GM23248 (cell line): ENCODE measurements at regions not wholly inside any gene's neighbourhood (a gene's known extent, or its start where the extent isn't known, plus 50 kb on each side); places are given as distances from the start of the nearest gene placed in this dataset.

Experiments used
- DNase-seq: peaks from one replicate; pipeline ENCODE4 v3.0.0-alpha.2; 2015
- H2AFZ ChIP-seq: fragments of 200-600 bp; sonication (generic); 2 replicates; pipeline ENCODE4 v1.6.1; 2016; ENCODE audit warnings: antibody characterized with exemption
- H3F3A ChIP-seq: fragments of 200-600 bp; sonication (generic); 2 replicates; pipeline ENCODE4 v1.6.1; 2016; ENCODE audit warnings: mild to moderate bottlenecking, antibody characterized with exemption, mixed run types; ENCODE audit not compliant: insufficient read depth
- H3K27ac ChIP-seq: fragments of 200-600 bp; sonication (generic); 2 replicates; pipeline ENCODE4 v1.5.1; 2016; ENCODE audit warnings: mild to moderate bottlenecking
- H3K27me3 ChIP-seq: fragments of 200-600 bp; sonication (generic); replicated peaks from 2 replicates; pipeline ENCODE4 v1.6.1; 2016; ENCODE audit warnings: mild to moderate bottlenecking; ENCODE audit not compliant: insufficient read depth
- H3K36me3 ChIP-seq: fragments of 200-600 bp; sonication (generic); 2 replicates; pipeline ENCODE4 v1.6.1; 2016; ENCODE audit warnings: low read depth, mild to moderate bottlenecking
- H3K4me1 ChIP-seq: fragments of 200-600 bp; sonication (generic); 2 replicates; pipeline ENCODE4 v1.6.1; 2016; ENCODE audit warnings: mild to moderate bottlenecking; ENCODE audit not compliant: insufficient read depth
- H3K4me2 ChIP-seq: fragments of 200-600 bp; sonication (generic); one replicate; pipeline ENCODE4 v1.6.1; 2016; ENCODE audit warnings: mild to moderate bottlenecking; ENCODE audit not compliant: unreplicated experiment
- H3K4me3 ChIP-seq: fragments of 200-600 bp; sonication (generic); 2 replicates; pipeline ENCODE4 v1.5.1; 2016; ENCODE audit warnings: mild to moderate bottlenecking
- H3K79me2 ChIP-seq: fragments of 200-600 bp; sonication (generic); 2 replicates; pipeline ENCODE4 v1.6.1; 2016; ENCODE audit warnings: mild to moderate bottlenecking; ENCODE audit not compliant: insufficient read depth
- H3K9ac ChIP-seq: fragments of 200-600 bp; sonication (generic); 2 replicates; pipeline ENCODE4 v1.6.1; 2016; ENCODE audit warnings: mild to moderate bottlenecking
- H3K9me2 ChIP-seq: fragments of 200-600 bp; sonication (generic); 2 replicates; pipeline ENCODE4 v1.6.1; 2016; ENCODE audit warnings: mixed run types, mild to moderate bottlenecking, moderate library complexity; ENCODE audit not compliant: insufficient read depth
- H3K9me3 ChIP-seq: fragments of 200-600 bp; sonication (generic); one replicate; pipeline ENCODE4 v1.6.1; 2017; ENCODE audit warnings: low read depth
- H4K20me1 ChIP-seq: fragments of 200-600 bp; sonication (generic); 2 replicates; pipeline ENCODE4 v1.6.0; 2016; ENCODE audit not compliant: insufficient read depth
- EZH2 ChIP-seq: fragments of 200-600 bp; sonication (generic); IDR thresholded peaks from 2 replicates; pipeline ENCODE4 v1.6.1; 2018; ENCODE audit warnings: antibody characterized with exemption, mild to moderate bottlenecking; ENCODE audit not compliant: insufficient read depth, poor library complexity, severe bottlenecking
- EZH2phosphoT487 ChIP-seq: fragments of 200-600 bp; sonication (generic); IDR thresholded peaks from 2 replicates; pipeline ENCODE4 v1.6.1; 2018; ENCODE audit warnings: antibody characterized with exemption, moderate library complexity, mild to moderate bottlenecking, low read depth; ENCODE audit not compliant: insufficient read depth
- WGBS, 2 experiments: methylation state at CpG; one replicate each; pipeline ENCODE4 v1.1.6; 2015 to 2017; ENCODE audit warnings: low lambda C conversion rate in 2 of 2, low coverage in 1 of 2; ENCODE audit errors: missing lambda C conversion rate in 2 of 2; 5-methylcytosine and 5-hydroxymethylcytosine counted together
- in situ Hi-C: fragments of 300-500 bp; cut with MboI; formaldehyde crosslinking; loops from 2 replicates; pipeline ENCODE4 v1.15.0; 2020

GRCh38 chr6:86476311-86476710, 461.0 kb upstream of the HTR1E start:
- in situ Hi-C loops, result no loop called here
- no peak for TF ChIP-seq EZH2
- no peak for TF ChIP-seq EZH2phosphoT487
- no peak for DNase-seq
- Histone ChIP-seq H3K9me3 (no peaks in the 10 kb centered on the region), H3K27me3 (no peaks in the 10 kb centered on the region), H2AFZ (no peak overlapping the region), H3K27ac (no peak overlapping the region), H3F3A (no peaks in the 10 kb centered on the region), H3K36me3 (no peaks in the 10 kb centered on the region), H3K4me3 (no peak overlapping the region), H3K79me2 (no peaks in the 10 kb centered on the region), H3K9ac (no peak overlapping the region), H4K20me1 (no peaks in the 10 kb centered on the region), H3K9me2 (no peaks in the 10 kb centered on the region), H3K4me2 (no peak overlapping the region), H3K4me1 (no peaks in the 10 kb centered on the region)
- WGBS, 2 experiments, result 2 to 3% methylated on average over 4 of the region's 4 CpGs

- H3K9ac ChIP-seq, result no peak overlapping the region
- no peak for DNase-seq
- H3K4me3 ChIP-seq, result no peak overlapping the region
- 47% methylated on average over 9 of the region's 9 CpGs for WGBS, 2 experiments
- no peaks in the 10 kb centered on the region for H3K9me2 ChIP-seq
- no peak overlapping the region for H3K4me2 ChIP-seq
- H3K27me3 ChIP-seq, result no peaks in the 10 kb centered on the region
- no peaks in the 10 kb centered on the region for H3K9me3 ChIP-seq
- no peaks in the 10 kb centered on the region for H4K20me1 ChIP-seq
- no peak overlapping the region for H2AFZ ChIP-seq
- no peak for TF ChIP-seq EZH2phosphoT487
- TF ChIP-seq EZH2, result no peak
- no peaks in the 10 kb centered on the region for H3K36me3 ChIP-seq
- no peaks in the 10 kb centered on the region for H3F3A ChIP-seq
- no peaks in the 10 kb centered on the region for H3K4me1 ChIP-seq
- in situ Hi-C loops, result no loop called here
- H3K79me2 ChIP-seq, result no peaks in the 10 kb centered on the region
- H3K27ac ChIP-seq, result no peak overlapping the region
These were observed 463.2 kb upstream of the HTR1E start for GRCh38 chr6:86474081-86474480.

- no peaks in the 10 kb centered on the region for H3K9me3 ChIP-seq
- whole genome bisulfite sequencing, 2 experiments, result 5 to 9% methylated on average over 3 of the region's 3 CpGs
- no peak overlapping the region for H3K4me3 ChIP-seq
- no peaks in the 10 kb centered on the region for H3K4me1 ChIP-seq
- TF ChIP-seq EZH2 (no peak), EZH2phosphoT487 (no peak)
- H3K9me2 ChIP-seq, result no peaks in the 10 kb centered on the region
- H4K20me1 ChIP-seq, result no peaks in the 10 kb centered on the region
- in situ Hi-C loops, result no loop called here
- H3K36me3 ChIP-seq, result no peaks in the 10 kb centered on the region
- no peak overlapping the region for H3K27ac ChIP-seq
- no peaks in the 10 kb centered on the region for H3K79me2 ChIP-seq
- H3K9ac ChIP-seq, result no peak overlapping the region
- no peak overlapping the region for H3K4me2 ChIP-seq
- no peaks in the 10 kb centered on the region for H3F3A ChIP-seq
- no peak for DNase-seq
- H3K27me3 ChIP-seq, result no peaks in the 10 kb centered on the region
- no peak overlapping the region for H2AFZ ChIP-seq
These were observed 465.5 kb upstream of the HTR1E start for GRCh38 chr6:86471791-86472190.

- H3K4me2 ChIP-seq, result no peak overlapping the region
- no peaks in the 10 kb centered on the region for H3K9me3 ChIP-seq
- TF ChIP-seq EZH2 (no peak), EZH2phosphoT487 (no peak)
- no peak for DNase-seq
- H3K27me3 ChIP-seq, result no peaks in the 10 kb centered on the region
- in situ Hi-C loops, result no loop called here
- no peaks in the 10 kb centered on the region for H3F3A ChIP-seq
- no peak overlapping the region for H3K27ac ChIP-seq
- H3K79me2 ChIP-seq, result no peaks in the 10 kb centered on the region
- no peaks in the 10 kb centered on the region for H4K20me1 ChIP-seq
- no peaks in the 10 kb centered on the region for H3K36me3 ChIP-seq
- H3K9me2 ChIP-seq, result no peaks in the 10 kb centered on the region
- H2AFZ ChIP-seq, result no peak overlapping the region
- WGBS, 2 experiments, result 17 to 19% methylated on average over 4 of the region's 4 CpGs
- no peak overlapping the region for H3K4me3 ChIP-seq
- H3K4me1 ChIP-seq, result no peaks in the 10 kb centered on the region
- no peak overlapping the region for H3K9ac ChIP-seq
These were observed 477.4 kb upstream of the HTR1E start for GRCh38 chr6:86459978-86460377.

- Histone ChIP-seq H3K9ac (no peak overlapping the region), H3K4me1 (no peaks in the 10 kb centered on the region), H3K36me3 (no peaks in the 10 kb centered on the region), H3K79me2 (no peaks in the 10 kb centered on the region), H3K4me3 (no peak overlapping the region), H3K9me3 (no peaks in the 10 kb centered on the region), H3K27me3 (no peaks in the 10 kb centered on the region), H2AFZ (no peak overlapping the region), H3K27ac (no peak overlapping the region), H3K4me2 (no peak overlapping the region), H4K20me1 (no peaks in the 10 kb centered on the region), H3F3A (no peaks in the 10 kb centered on the region), H3K9me2 (no peaks in the 10 kb centered on the region)
- no peak for DNase-seq
- in situ Hi-C loops, result no loop called here
- TF ChIP-seq EZH2phosphoT487 (no peak), EZH2 (no peak)
These were observed 480.5 kb upstream of the HTR1E start for GRCh38 chr6:86456821-86457220.
